ENCODE measurements at regions not wholly inside any gene's neighbourhood (a gene's known extent, or its start where the extent isn't known, plus 50 kb on each side); places are given as distances from the start of the nearest gene placed in this dataset. TPM values are rescaled to one million over a fixed set of nuclear protein-coding genes. Genes with fewer than 3 reads are reported as not detected.
A peak's percentile ranks its signal among the peaks of the same experiment; 100 is the strongest.

- Mint-ChIP-seq H3K36me3 (no peaks in the 10 kb centered on the region), H3K27me3 (ENCODE audit: low read depth in 3 of 3) (peaks cover 0 to 5% (median 4%) of the 10 kb centered on the region in 3 donors), H3K4me3 (no peak overlapping the region), H3K9me3 (peaks cover 0 to 2% (median 0%) of the 10 kb centered on the region in 7 donors), H3K4me1 (peaks cover 6% of the 10 kb centered on the region), H3K27ac (peak overlapping the region in 1 of 7 donors; percentile 27)
- no peaks in the 10 kb centered on the region for H3K4me1 ChIP-seq (ENCODE audit: control insufficient read depth in 1 of 2, insufficient read depth in 2 of 2, low read length in 2 of 2)
- DNase-seq, result no peak
- H3K27ac ChIP-seq (ENCODE audit: low read depth in 1 of 2, low read length in 2 of 2), result no peak overlapping the region
- no peaks in the 10 kb centered on the region for H3K79me2 ChIP-seq (ENCODE audit: insufficient read depth, low read length)
- H3K9me3 ChIP-seq (replicated peaks in 1 of 2; ENCODE audit: control insufficient read depth in 1 of 2, insufficient read depth in 1 of 2, low read length in 2 of 2), result no peaks in the 10 kb centered on the region
- H3K4me2 ChIP-seq (replicated peaks; ENCODE audit: extremely low read depth, low read length, poor library complexity, severe bottlenecking), result no peak overlapping the region
- WGBS (ENCODE audit: insufficient coverage), result 100% methylated on average over 1 of the region's 4 CpGs
- H4K20me1 ChIP-seq (ENCODE audit: insufficient read depth, low read length), result no peaks in the 10 kb centered on the region
- no peaks in the 10 kb centered on the region for H3K36me3 ChIP-seq (replicated peaks in 1 of 2; ENCODE audit: control insufficient read depth in 1 of 2, insufficient read depth in 2 of 2, low read length in 2 of 2)
- H3K27me3 ChIP-seq (ENCODE audit: control insufficient read depth in 2 of 2, insufficient read depth in 2 of 2, low read length in 2 of 2), result no peaks in the 10 kb centered on the region
- H3K4me3 ChIP-seq (replicated peaks in 1 of 3; ENCODE audit: low read depth in 2 of 3, low read length in 3 of 3), result no peak overlapping the region
- intact Hi-C loops (cut with micrococcal nuclease), result no loop called here
- no peak overlapping the region for H2AFZ ChIP-seq (ENCODE audit: insufficient read depth, low read depth, low read length, poor library complexity, severe bottlenecking)
- TF ChIP-seq, protein P1, sequence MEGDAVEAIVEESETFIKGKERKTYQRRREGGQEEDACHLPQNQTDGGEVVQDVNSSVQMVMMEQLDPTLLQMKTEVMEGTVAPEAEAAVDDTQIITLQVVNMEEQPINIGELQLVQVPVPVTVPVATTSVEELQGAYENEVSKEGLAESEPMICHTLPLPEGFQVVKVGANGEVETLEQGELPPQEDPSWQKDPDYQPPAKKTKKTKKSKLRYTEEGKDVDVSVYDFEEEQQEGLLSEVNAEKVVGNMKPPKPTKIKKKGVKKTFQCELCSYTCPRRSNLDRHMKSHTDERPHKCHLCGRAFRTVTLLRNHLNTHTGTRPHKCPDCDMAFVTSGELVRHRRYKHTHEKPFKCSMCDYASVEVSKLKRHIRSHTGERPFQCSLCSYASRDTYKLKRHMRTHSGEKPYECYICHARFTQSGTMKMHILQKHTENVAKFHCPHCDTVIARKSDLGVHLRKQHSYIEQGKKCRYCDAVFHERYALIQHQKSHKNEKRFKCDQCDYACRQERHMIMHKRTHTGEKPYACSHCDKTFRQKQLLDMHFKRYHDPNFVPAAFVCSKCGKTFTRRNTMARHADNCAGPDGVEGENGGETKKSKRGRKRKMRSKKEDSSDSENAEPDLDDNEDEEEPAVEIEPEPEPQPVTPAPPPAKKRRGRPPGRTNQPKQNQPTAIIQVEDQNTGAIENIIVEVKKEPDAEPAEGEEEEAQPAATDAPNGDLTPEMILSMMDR (IDR thresholded peaks at IDR 0.05), result no peak
- no peak overlapping the region for H3K9ac ChIP-seq (ENCODE audit: insufficient read depth, low read length, poor library complexity, severe bottlenecking)
Observed at GRCh38 chr13:40504641-40505040, 161.8 kb downstream of the FOXO1 start.

GRCh38 chr13:40505196-40505595, 161.2 kb downstream of the FOXO1 start:
- TF ChIP-seq, protein P1 (IDR thresholded peaks at IDR 0.05), result no peak
- H2AFZ ChIP-seq (ENCODE audit: insufficient read depth, low read depth, low read length, poor library complexity, severe bottlenecking), result no peak overlapping the region
- no peaks in the 10 kb centered on the region for H3K9me3 ChIP-seq (replicated peaks in 1 of 2; ENCODE audit: control insufficient read depth in 1 of 2, insufficient read depth in 1 of 2, low read length in 2 of 2)
- 100% methylated on average over 2 of the region's 3 CpGs for WGBS (ENCODE audit: insufficient coverage)
- DNase-seq, result no peak
- H3K9ac ChIP-seq (ENCODE audit: insufficient read depth, low read length, poor library complexity, severe bottlenecking), result no peak overlapping the region
- no peak overlapping the region for H3K4me3 ChIP-seq (replicated peaks in 1 of 3; ENCODE audit: low read depth in 2 of 3, low read length in 3 of 3)
- no peak overlapping the region for H3K4me2 ChIP-seq (replicated peaks; ENCODE audit: extremely low read depth, low read length, poor library complexity, severe bottlenecking)
- no peak overlapping the region for H3K27ac ChIP-seq (ENCODE audit: low read depth in 1 of 2, low read length in 2 of 2)
- H3K4me1 ChIP-seq (ENCODE audit: control insufficient read depth in 1 of 2, insufficient read depth in 2 of 2, low read length in 2 of 2), result no peaks in the 10 kb centered on the region
- no peaks in the 10 kb centered on the region for H4K20me1 ChIP-seq (ENCODE audit: insufficient read depth, low read length)
- Mint-ChIP-seq H3K27ac (peak overlapping the region in 1 of 7 donors; percentile 5), H3K36me3 (no peaks in the 10 kb centered on the region), H3K27me3 (ENCODE audit: low read depth in 3 of 3) (peaks cover 0 to 5% (median 4%) of the 10 kb centered on the region in 3 donors), H3K9me3 (peaks cover 0 to 2% (median 0%) of the 10 kb centered on the region in 7 donors), H3K4me3 (no peak overlapping the region), H3K4me1 (peaks cover 6% of the 10 kb centered on the region)
- intact Hi-C loops (cut with micrococcal nuclease), result no loop called here
- H3K36me3 ChIP-seq (replicated peaks in 1 of 2; ENCODE audit: control insufficient read depth in 1 of 2, insufficient read depth in 2 of 2, low read length in 2 of 2), result no peaks in the 10 kb centered on the region
- no peaks in the 10 kb centered on the region for H3K27me3 ChIP-seq (ENCODE audit: control insufficient read depth in 2 of 2, insufficient read depth in 2 of 2, low read length in 2 of 2)
- H3K79me2 ChIP-seq (ENCODE audit: insufficient read depth, low read length), result no peaks in the 10 kb centered on the region

Small RNA genes lying in the stretch of these regions (small RNA-seq; reads per million reads assigned to genes)
- gene RF00108 (ENCODE audit: insufficient read length, low read depth) (not detected), gene RNY3P9 (ENCODE audit: insufficient read length, low read depth) (not detected), gene RPL17P51 (ENCODE audit: insufficient read length, low read depth) (not detected)
